ENCODE measurements at regions not wholly inside any gene's neighbourhood (a gene's known extent, or its start where the extent isn't known, plus 50 kb on each side); places are given as distances from the start of the nearest gene placed in this dataset.

GRCh38 chr15:96716478-96716877 is 386.0 kb downstream of the NR2F2 start:
- Histone ChIP-seq H4K20me1 (ENCODE audit: insufficient read depth, low read length) (no peaks in the 10 kb centered on the region), H3K9me3 (ENCODE audit: control insufficient read depth, insufficient read depth, low read length) (peaks cover 13% of the 10 kb centered on the region), H3K14ac (replicated peaks; ENCODE audit: low read depth, low read length) (no peak overlapping the region), H2AFZ (replicated peaks; ENCODE audit: low read length, poor library complexity) (no peak overlapping the region), H2AK9ac (replicated peaks; ENCODE audit: low read depth, low read length, poor library complexity) (no peak overlapping the region), H3K4ac (ENCODE audit: low read depth, low read length) (no peak overlapping the region), H2BK20ac (ENCODE audit: low read depth, low read length) (no peak overlapping the region), H3K79me1 (ENCODE audit: low read depth in 1 of 2, low read length in 2 of 2) (no peaks in the 10 kb centered on the region), H4K8ac (ENCODE audit: low read depth in 2 of 2, low read length in 2 of 2) (no peak overlapping the region), H3K9ac (ENCODE audit: low read depth, low read length) (no peak overlapping the region), H2BK120ac (ENCODE audit: low read depth, low read length) (no peak overlapping the region), H3K36me3 (ENCODE audit: control insufficient read depth, insufficient read depth, low read length) (no peaks in the 10 kb centered on the region), H3K4me1 (ENCODE audit: control insufficient read depth, insufficient read depth, low read length) (no peaks in the 10 kb centered on the region), H2BK5ac (ENCODE audit: low read depth, low read length, poor library complexity, severe bottlenecking) (no peak overlapping the region), H3K27ac (ENCODE audit: insufficient read depth, low read length) (no peak overlapping the region), H3K18ac (ENCODE audit: low read depth, low read length) (no peak overlapping the region), H3K9me1 (ENCODE audit: insufficient read depth, low read length) (no peaks in the 10 kb centered on the region), H3K4me2 (ENCODE audit: low read depth, low read length) (no peak overlapping the region), H2AK5ac (ENCODE audit: low read depth, low read length) (no peak overlapping the region), H3K23ac (ENCODE audit: low read depth, low read length) (no peak overlapping the region), H3K4me3 (ENCODE audit: insufficient read depth, low read depth, low read length) (no peak overlapping the region), H3K56ac (ENCODE audit: extremely low read depth, insufficient read depth, low read length) (no peak overlapping the region), H4K5ac (ENCODE audit: low read depth, low read length) (no peak overlapping the region), H4K91ac (ENCODE audit: insufficient read depth, low read depth, low read length) (no peak overlapping the region), H3K27me3 (ENCODE audit: control insufficient read depth, insufficient read depth, low read length) (no peaks in the 10 kb centered on the region), H2BK15ac (ENCODE audit: low read depth, low read length) (no peak overlapping the region)
- POLR2A ChIA-PET (ENCODE audit: unreplicated experiment): no interaction called here
- ATAC-seq (ENCODE audit: low read depth) (no peak), DNase-seq (no peak)
- dilution Hi-C loops (cut with HindIII; ENCODE audit: low sequenced_read_pairs, unreplicated experiment): no loop called here
- intact Hi-C loops (cut with micrococcal nuclease): no loop called here
- CTCF ChIA-PET: no interaction called here
- no peak for TF ChIP-seq CHD1 (IDR thresholded peaks at IDR 0.05; ENCODE audit: low read depth, low read length)
- TF ChIP-seq USF2 (IDR thresholded peaks at IDR 0.05; ENCODE audit: low read depth, low read length): no peak
- TF ChIP-seq NFE2L2 (IDR thresholded peaks at IDR 0.05; ENCODE audit: low read depth, low read length): no peak
- no peak for TF ChIP-seq CEBPB (IDR thresholded peaks at IDR 0.05; ENCODE audit: low read depth, low read length)
- no peak for TF ChIP-seq POLR2A (IDR thresholded peaks at IDR 0.05; ENCODE audit: low read depth, low read length)
- TF ChIP-seq SMC3 (IDR thresholded peaks at IDR 0.05; ENCODE audit: low read depth, low read length): no peak
- no peak for TF ChIP-seq FOS (IDR thresholded peaks at IDR 0.05; ENCODE audit: low read depth, low read length)
- no peak for TF ChIP-seq MAZ (IDR thresholded peaks at IDR 0.05; ENCODE audit: borderline replicate concordance, low read depth, low read length)
- no peak for TF ChIP-seq CTCF (conservative IDR thresholded peaks at IDR 0.05; ENCODE audit: low read depth, low read length)
- no peak for TF ChIP-seq MAFK (IDR thresholded peaks at IDR 0.05; ENCODE audit: low read depth, low read length)
- no peak for TF ChIP-seq MXI1 (IDR thresholded peaks at IDR 0.05; ENCODE audit: borderline replicate concordance, low read depth, low read length)
- no peak for TF ChIP-seq RFX5 (IDR thresholded peaks at IDR 0.05; ENCODE audit: low read depth, low read length)
- TF ChIP-seq ELK1 (IDR thresholded peaks at IDR 0.05; ENCODE audit: borderline replicate concordance, low read depth, low read length): no peak
- no peak for TF ChIP-seq RAD21 (IDR thresholded peaks at IDR 0.05; ENCODE audit: low read length)
- TF ChIP-seq BHLHE40 (IDR thresholded peaks at IDR 0.05; ENCODE audit: low read depth, low read length): no peak
- BruUV-seq (replicated peaks): no TSS peak
- WGBS, 2 experiments (ENCODE audit: extremely low coverage in 2 of 2, insufficient read length in 1 of 2): no CpG with 5 or more reads among the region's 3 CpGs
- in situ Hi-C loops (cut with MboI; ENCODE audit: low sequenced_read_pairs): no loop called here

All from IMR-90 (cell line).